CD4-positive, CD25-positive, alpha-beta regulatory T cell (primary cell): ENCODE measurements at regions not wholly inside any gene's neighbourhood (a gene's known extent, or its start where the extent isn't known, plus 50 kb on each side); places are given as distances from the start of the nearest gene placed in this dataset.

Experiments used
- ATAC-seq, 2 donors: fragments of 150-1000 bp; cut with Tn5 transposase; one replicate each; pipeline ENCODE4 v1.10.0; 2021; ENCODE audit warnings: low read depth in 2 of 2, moderate number of reproducible peaks in 2 of 2, moderate library complexity in 1 of 2
- DNase-seq, 3 donors: peaks; one replicate each; pipeline versions ENCODE4 v3.0.0 to v3.0.0-alpha.2; 2012 to 2022; ENCODE audit warnings: mixed read lengths in 1 of 3
- H3K27ac ChIP-seq: one replicate; pipeline ENCODE4 v1.7.0; 2013; ENCODE audit warnings: mild to moderate bottlenecking, low read length; ENCODE audit not compliant: insufficient read depth, poor library complexity, severe bottlenecking
- H3K27me3 ChIP-seq: one replicate; pipeline ENCODE4 v1.7.0; 2013; ENCODE audit warnings: low read length; ENCODE audit not compliant: control insufficient read depth, insufficient read depth
- H3K36me3 ChIP-seq: one replicate; pipeline ENCODE4 v1.7.0; 2013; ENCODE audit warnings: mild to moderate bottlenecking, low read length, moderate library complexity; ENCODE audit not compliant: control insufficient read depth, insufficient read depth
- H3K4me1 ChIP-seq: 2 replicates; pipeline ENCODE4 v1.7.0; 2013; ENCODE audit warnings: mild to moderate bottlenecking, low read length; ENCODE audit not compliant: insufficient read depth, control insufficient read depth, poor library complexity, severe bottlenecking
- H3K4me3 ChIP-seq: one replicate; pipeline ENCODE4 v1.7.0; 2013; ENCODE audit warnings: low read depth, mild to moderate bottlenecking, low read length, moderate library complexity
- H3K9me3 ChIP-seq, 2 experiments: 1 replicate in 1 of 2; 2 replicates in 1 of 2; pipeline ENCODE4 v1.7.0; 2013; ENCODE audit warnings: low read length in 2 of 2, mild to moderate bottlenecking in 1 of 2, moderate library complexity in 1 of 2; ENCODE audit not compliant: control insufficient read depth in 2 of 2
- H3K27ac Mint-ChIP-seq, 3 donors: one replicate each; pipeline ENCODE4 v1.8.0; 2020 to 2022; ENCODE audit warnings: mild to moderate bottlenecking in 3 of 3, mixed read lengths in 3 of 3, moderate library complexity in 2 of 3
- H3K27me3 Mint-ChIP-seq: one replicate; pipeline ENCODE4 v1.8.0; 2022; ENCODE audit warnings: mild to moderate bottlenecking, mixed read lengths
- H3K36me3 Mint-ChIP-seq: one replicate; pipeline ENCODE4 v1.8.0; 2020; ENCODE audit warnings: mixed read lengths
- H3K4me1 Mint-ChIP-seq, 4 donors: one replicate each; pipeline ENCODE4 v1.8.0; 2020 to 2022; ENCODE audit warnings: mixed read lengths in 4 of 4, mild to moderate bottlenecking in 1 of 4
- H3K4me3 Mint-ChIP-seq, 4 donors: one replicate each; pipeline ENCODE4 v1.8.0; 2020 to 2022; ENCODE audit warnings: mild to moderate bottlenecking in 4 of 4, mixed read lengths in 4 of 4, moderate library complexity in 3 of 4
- H3K9me3 Mint-ChIP-seq, 7 donors: one replicate each; pipeline ENCODE4 v1.8.0; 2020 to 2022; ENCODE audit warnings: mixed read lengths in 7 of 7, mild to moderate bottlenecking in 3 of 7, moderate library complexity in 2 of 7

- H3K4me3 Mint-ChIP-seq = no peak overlapping the region
Observed at GRCh38 chr1:4856396-4856795, 202.0 kb downstream of the AJAP1 start.

DNA sequence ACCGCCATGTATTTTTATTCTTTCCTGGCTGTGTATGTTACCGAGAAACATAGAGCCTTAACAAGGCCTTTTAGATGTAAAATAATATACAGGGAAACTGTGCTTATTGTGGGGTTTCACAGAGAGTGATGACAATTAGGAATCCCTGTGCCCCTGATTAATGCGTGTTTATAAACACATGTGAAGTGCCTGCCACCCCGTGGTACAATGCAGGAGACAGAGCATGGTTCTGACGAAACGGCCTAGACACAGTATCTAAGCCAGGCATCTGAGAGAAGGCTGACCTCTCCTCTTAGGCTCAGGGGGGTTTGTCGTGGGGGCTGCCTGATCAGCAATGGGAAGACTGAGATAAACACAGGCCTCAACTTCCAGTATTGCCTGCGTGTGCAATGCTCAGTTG lies 200.0 kb downstream of the AJAP1 start:
- DNase-seq (no peak), ATAC-seq (no peak)
- Histone ChIP-seq H3K36me3 (no peaks in the 10 kb centered on the region), H3K4me1 (no peaks in the 10 kb centered on the region), H3K27me3 (no peaks in the 10 kb centered on the region), H3K9me3 (peaks cover 0 to 6% of the 10 kb centered on the region in 2 experiments), H3K27ac (no peak overlapping the region), H3K4me3 (no peak overlapping the region)
- H3K9me3 Mint-ChIP-seq = peaks cover 0 to 6% (median 2%) of the 10 kb centered on the region in 7 donors
- H3K36me3 Mint-ChIP-seq = no peaks in the 10 kb centered on the region
- no peaks in the 10 kb centered on the region for H3K4me1 Mint-ChIP-seq
- no peak overlapping the region for H3K27ac Mint-ChIP-seq
- no peaks in the 10 kb centered on the region for H3K27me3 Mint-ChIP-seq
- H3K4me3 Mint-ChIP-seq = no peak overlapping the region

More at GRCh38 chr1:4856396-4856795, 202.0 kb downstream of the AJAP1 start:
- no peaks in the 10 kb centered on the region for H3K36me3 ChIP-seq
- no peak overlapping the region for H3K27ac ChIP-seq
- H3K27me3 Mint-ChIP-seq = no peaks in the 10 kb centered on the region
- ATAC-seq (no peak), DNase-seq (no peak)
- no peaks in the 10 kb centered on the region for H3K27me3 ChIP-seq
- H3K27ac Mint-ChIP-seq = no peak overlapping the region
- peaks cover 0 to 5% (median 2%) of the 10 kb centered on the region in 7 donors for H3K9me3 Mint-ChIP-seq
- H3K4me3 ChIP-seq = no peak overlapping the region
- no peaks in the 10 kb centered on the region for H3K36me3 Mint-ChIP-seq
- no peaks in the 10 kb centered on the region for H3K4me1 ChIP-seq
- no peaks in the 10 kb centered on the region for H3K4me1 Mint-ChIP-seq
- no peaks in the 10 kb centered on the region for H3K9me3 ChIP-seq

DNA sequence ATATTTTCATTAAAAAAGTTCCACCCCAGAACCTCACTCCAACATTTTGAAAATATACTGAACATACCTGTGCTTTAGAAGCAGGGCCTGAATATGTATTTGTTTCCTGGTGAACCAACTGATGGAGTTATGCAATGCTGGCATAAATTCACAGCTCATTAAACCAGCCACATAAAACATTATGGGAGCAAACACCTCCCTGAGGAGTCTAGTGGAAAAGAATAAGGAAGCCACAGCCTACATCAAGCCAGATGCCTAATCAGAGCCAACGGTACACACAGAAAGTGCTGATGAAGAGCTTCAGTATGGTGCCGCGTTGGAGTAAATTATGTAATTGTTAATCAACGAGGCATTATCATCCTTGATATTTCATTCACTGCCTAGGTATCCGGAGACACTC lies 199.5 kb downstream of the AJAP1 start:
- Mint-ChIP-seq H3K27ac (no peak overlapping the region), H3K27me3 (no peaks in the 10 kb centered on the region), H3K4me1 (no peaks in the 10 kb centered on the region), H3K4me3 (no peak overlapping the region), H3K9me3 (peaks cover 0 to 9% (median 2%) of the 10 kb centered on the region in 7 donors), H3K36me3 (no peaks in the 10 kb centered on the region)
- H3K4me1 ChIP-seq = no peaks in the 10 kb centered on the region
- H3K4me3 ChIP-seq = no peak overlapping the region
- H3K9me3 ChIP-seq = peaks cover 0 to 6% of the 10 kb centered on the region in 2 experiments
- ATAC-seq (no peak), DNase-seq (no peak)
- no peaks in the 10 kb centered on the region for H3K36me3 ChIP-seq
- no peak overlapping the region for H3K27ac ChIP-seq
- H3K27me3 ChIP-seq = no peaks in the 10 kb centered on the region

DNA sequence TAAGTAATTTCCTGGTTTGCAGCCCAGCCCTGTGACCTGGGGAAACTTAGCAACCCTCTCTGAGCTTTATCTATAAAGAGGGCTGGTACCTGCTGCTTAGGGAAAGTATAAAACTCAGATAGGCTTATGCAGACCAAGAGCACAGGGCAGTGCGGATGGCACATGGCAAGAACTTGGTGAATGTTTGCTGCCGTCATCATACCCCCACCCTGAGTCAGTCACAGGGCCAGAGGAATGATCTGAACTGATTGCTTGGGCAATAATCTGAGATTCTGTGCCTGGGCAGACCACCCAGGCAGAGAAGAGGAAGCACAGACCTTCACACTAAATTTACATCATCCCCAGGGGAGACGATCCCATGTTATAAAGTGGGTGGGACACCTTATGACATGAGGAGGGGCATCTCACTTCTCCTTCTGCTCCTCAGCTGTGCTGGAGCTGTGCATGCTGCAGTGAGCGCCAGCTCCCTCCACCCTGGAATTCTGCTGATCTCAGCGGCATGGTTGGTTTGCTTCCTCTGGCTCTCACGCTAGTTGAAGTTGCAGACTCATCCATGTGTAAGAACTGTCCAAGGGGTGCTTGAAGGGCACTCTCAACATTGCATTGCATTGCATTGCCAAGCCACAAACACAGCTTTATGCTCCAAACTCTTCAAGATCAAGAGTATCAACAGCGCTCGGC lies 197.1 kb downstream of the AJAP1 start:
- no peak overlapping the region for H3K4me3 Mint-ChIP-seq
- H3K27ac ChIP-seq = no peak overlapping the region
- H3K36me3 Mint-ChIP-seq = no peaks in the 10 kb centered on the region
- no peaks in the 10 kb centered on the region for H3K36me3 ChIP-seq
- no peak overlapping the region for H3K4me3 ChIP-seq
- H3K4me1 ChIP-seq = no peaks in the 10 kb centered on the region
- no peaks in the 10 kb centered on the region for H3K4me1 Mint-ChIP-seq
- DNase-seq (no peak), ATAC-seq (no peak)
- H3K9me3 Mint-ChIP-seq = peaks cover 0 to 8% (median 0%) of the 10 kb centered on the region in 7 donors
- peaks cover 0 to 6% of the 10 kb centered on the region in 2 experiments for H3K9me3 ChIP-seq
- no peaks in the 10 kb centered on the region for H3K27me3 ChIP-seq
- no peak overlapping the region for H3K27ac Mint-ChIP-seq
- no peaks in the 10 kb centered on the region for H3K27me3 Mint-ChIP-seq

- H3K9me3 ChIP-seq = peaks cover 0 to 6% of the 10 kb centered on the region in 2 experiments
- no peaks in the 10 kb centered on the region for H3K4me1 Mint-ChIP-seq
- H3K27me3 ChIP-seq = no peaks in the 10 kb centered on the region
- H3K27ac ChIP-seq = no peak overlapping the region
- DNase-seq (no peak), ATAC-seq (no peak)
- no peaks in the 10 kb centered on the region for H3K36me3 Mint-ChIP-seq
- no peaks in the 10 kb centered on the region for H3K36me3 ChIP-seq
- H3K9me3 Mint-ChIP-seq = peaks cover 0 to 8% (median 0%) of the 10 kb centered on the region in 7 donors
- no peak overlapping the region for H3K4me3 ChIP-seq
- H3K27ac Mint-ChIP-seq = no peak overlapping the region
- H3K27me3 Mint-ChIP-seq = no peaks in the 10 kb centered on the region
- H3K4me1 ChIP-seq = no peaks in the 10 kb centered on the region
- H3K4me3 Mint-ChIP-seq = no peak overlapping the region
Observed at GRCh38 chr1:4848431-4848830, 194.0 kb downstream of the AJAP1 start.

- H3K27me3 ChIP-seq = no peaks in the 10 kb centered on the region
- no peak overlapping the region for H3K4me3 ChIP-seq
- Mint-ChIP-seq H3K9me3 (peaks cover 0 to 8% (median 0%) of the 10 kb centered on the region in 7 donors), H3K36me3 (no peaks in the 10 kb centered on the region), H3K27me3 (no peaks in the 10 kb centered on the region), H3K4me3 (no peak overlapping the region), H3K4me1 (no peaks in the 10 kb centered on the region), H3K27ac (no peak overlapping the region)
- no peak for ATAC-seq
- no peaks in the 10 kb centered on the region for H3K36me3 ChIP-seq
- no peak for DNase-seq
- no peak overlapping the region for H3K27ac ChIP-seq
- H3K9me3 ChIP-seq = peaks cover 0 to 6% of the 10 kb centered on the region in 2 experiments
- no peaks in the 10 kb centered on the region for H3K4me1 ChIP-seq
Observed at GRCh38 chr1:4847711-4848110, 193.3 kb downstream of the AJAP1 start.
